GM23338 (cell line): ENCODE measurements at regions not wholly inside any gene's neighbourhood (a gene's known extent, or its start where the extent isn't known, plus 50 kb on each side); places are given as distances from the start of the nearest gene placed in this dataset.

Source experiments
- CREB1 ChIP-seq: fragments of 250-450 bp; sonication (Bioruptor Pico); IDR thresholded peaks from 2 replicates; pipeline ENCODE4 v1.5.0; 2020; ENCODE audit warnings: low read depth, mild to moderate bottlenecking, moderate library complexity
- EZH2 ChIP-seq: fragments of 200-600 bp; sonication (generic); IDR thresholded peaks from one replicate; pipeline ENCODE4 v1.8.0; 2017; ENCODE audit warnings: antibody characterized with exemption, mild to moderate bottlenecking, low read depth; ENCODE audit not compliant: unreplicated experiment
- EZH2phosphoT487 ChIP-seq: fragments of 200-600 bp; sonication (generic); IDR thresholded peaks from one replicate; pipeline ENCODE4 v1.8.1; 2018; ENCODE audit warnings: antibody characterized with exemption; ENCODE audit not compliant: unreplicated experiment
- JUNB ChIP-seq: IDR thresholded peaks from one replicate; pipeline ENCODE4 v1.6.1; 2016; ENCODE audit warnings: antibody characterized with exemption; ENCODE audit not compliant: unreplicated experiment
- NANOG ChIP-seq: IDR thresholded peaks from 2 replicates; pipeline ENCODE4 v1.6.1; 2016; ENCODE audit warnings: antibody characterized with exemption, borderline replicate concordance
- POLR2AphosphoS5 ChIP-seq: IDR thresholded peaks from 2 replicates; pipeline ENCODE4 v1.6.1; 2016; ENCODE audit warnings: antibody characterized with exemption, low read depth
- ZNF114 ChIP-seq: fragments of 250-450 bp; sonication (Bioruptor Pico); IDR thresholded peaks from 2 replicates; pipeline ENCODE4 v1.5.0; 2020; ENCODE audit warnings: mild to moderate bottlenecking, moderate library complexity
- ZNF331 ChIP-seq: fragments of 250-450 bp; sonication (Bioruptor Pico); IDR thresholded peaks from 2 replicates; pipeline ENCODE4 v1.5.0; 2020; ENCODE audit warnings: low read depth, mild to moderate bottlenecking, moderate library complexity
- TF ChIP-seq, protein P1 (sequence below), 2 experiments: fragments of 200-600 bp in 1 of 2; sonication (generic) in 1 of 2; conservative IDR thresholded peaks; 2 replicates each; pipeline versions ENCODE4 v1.5.1 to v1.6.1; 2016 to 2017; ENCODE audit warnings: antibody characterized with exemption in 2 of 2, low read depth in 2 of 2, mild to moderate bottlenecking in 2 of 2, moderate library complexity in 1 of 2
- TF ChIP-seq, protein P2 (sequence below): IDR thresholded peaks from one replicate; pipeline ENCODE4 v1.6.1; 2018; ENCODE audit warnings: antibody characterized with exemption; ENCODE audit not compliant: unreplicated experiment
- TF ChIP-seq, protein P3 (sequence below): IDR thresholded peaks from 2 replicates; pipeline ENCODE4 v1.6.1; 2016; ENCODE audit warnings: antibody characterized with exemption
- TF ChIP-seq, protein P4 (sequence below): fragments of 250-450 bp; sonication (Bioruptor Pico); IDR thresholded peaks from 2 replicates; pipeline ENCODE4 v1.5.0; 2020; ENCODE audit warnings: mild to moderate bottlenecking, moderate library complexity

DNA sequence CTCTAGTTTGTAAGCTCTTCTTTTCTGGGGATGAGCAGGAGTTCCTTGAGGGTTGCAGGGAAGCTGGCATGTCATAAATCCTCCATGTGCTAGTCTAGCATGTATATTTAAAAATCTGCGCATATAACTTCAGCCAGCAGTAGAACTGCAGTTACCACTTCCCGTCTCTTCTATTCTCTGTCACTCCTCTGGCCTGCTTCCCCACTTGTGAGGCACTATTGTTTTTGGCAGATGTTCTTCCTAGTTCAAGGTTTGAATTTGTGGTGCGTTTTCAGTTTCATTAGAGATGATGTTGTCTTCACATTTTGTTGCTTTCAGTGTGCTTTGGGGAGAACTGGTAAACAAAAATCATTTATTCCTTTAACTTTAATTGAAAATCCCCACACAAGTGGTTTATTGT lies 169.1 kb upstream of the ZPLD1 start:
- no peak for TF ChIP-seq CREB1 (CRISPR knock-in tag)
- no peak for TF ChIP-seq EZH2
- TF ChIP-seq, protein P1, sequence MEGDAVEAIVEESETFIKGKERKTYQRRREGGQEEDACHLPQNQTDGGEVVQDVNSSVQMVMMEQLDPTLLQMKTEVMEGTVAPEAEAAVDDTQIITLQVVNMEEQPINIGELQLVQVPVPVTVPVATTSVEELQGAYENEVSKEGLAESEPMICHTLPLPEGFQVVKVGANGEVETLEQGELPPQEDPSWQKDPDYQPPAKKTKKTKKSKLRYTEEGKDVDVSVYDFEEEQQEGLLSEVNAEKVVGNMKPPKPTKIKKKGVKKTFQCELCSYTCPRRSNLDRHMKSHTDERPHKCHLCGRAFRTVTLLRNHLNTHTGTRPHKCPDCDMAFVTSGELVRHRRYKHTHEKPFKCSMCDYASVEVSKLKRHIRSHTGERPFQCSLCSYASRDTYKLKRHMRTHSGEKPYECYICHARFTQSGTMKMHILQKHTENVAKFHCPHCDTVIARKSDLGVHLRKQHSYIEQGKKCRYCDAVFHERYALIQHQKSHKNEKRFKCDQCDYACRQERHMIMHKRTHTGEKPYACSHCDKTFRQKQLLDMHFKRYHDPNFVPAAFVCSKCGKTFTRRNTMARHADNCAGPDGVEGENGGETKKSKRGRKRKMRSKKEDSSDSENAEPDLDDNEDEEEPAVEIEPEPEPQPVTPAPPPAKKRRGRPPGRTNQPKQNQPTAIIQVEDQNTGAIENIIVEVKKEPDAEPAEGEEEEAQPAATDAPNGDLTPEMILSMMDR (conservative IDR thresholded peaks at IDR 0.05; ENCODE audit: low read depth in 2 of 2): no peak
- no peak for TF ChIP-seq POLR2AphosphoS5
- no peak for TF ChIP-seq ZNF331 (CRISPR knock-in tag)
- TF ChIP-seq EZH2phosphoT487: no peak
- TF ChIP-seq, protein P2, sequence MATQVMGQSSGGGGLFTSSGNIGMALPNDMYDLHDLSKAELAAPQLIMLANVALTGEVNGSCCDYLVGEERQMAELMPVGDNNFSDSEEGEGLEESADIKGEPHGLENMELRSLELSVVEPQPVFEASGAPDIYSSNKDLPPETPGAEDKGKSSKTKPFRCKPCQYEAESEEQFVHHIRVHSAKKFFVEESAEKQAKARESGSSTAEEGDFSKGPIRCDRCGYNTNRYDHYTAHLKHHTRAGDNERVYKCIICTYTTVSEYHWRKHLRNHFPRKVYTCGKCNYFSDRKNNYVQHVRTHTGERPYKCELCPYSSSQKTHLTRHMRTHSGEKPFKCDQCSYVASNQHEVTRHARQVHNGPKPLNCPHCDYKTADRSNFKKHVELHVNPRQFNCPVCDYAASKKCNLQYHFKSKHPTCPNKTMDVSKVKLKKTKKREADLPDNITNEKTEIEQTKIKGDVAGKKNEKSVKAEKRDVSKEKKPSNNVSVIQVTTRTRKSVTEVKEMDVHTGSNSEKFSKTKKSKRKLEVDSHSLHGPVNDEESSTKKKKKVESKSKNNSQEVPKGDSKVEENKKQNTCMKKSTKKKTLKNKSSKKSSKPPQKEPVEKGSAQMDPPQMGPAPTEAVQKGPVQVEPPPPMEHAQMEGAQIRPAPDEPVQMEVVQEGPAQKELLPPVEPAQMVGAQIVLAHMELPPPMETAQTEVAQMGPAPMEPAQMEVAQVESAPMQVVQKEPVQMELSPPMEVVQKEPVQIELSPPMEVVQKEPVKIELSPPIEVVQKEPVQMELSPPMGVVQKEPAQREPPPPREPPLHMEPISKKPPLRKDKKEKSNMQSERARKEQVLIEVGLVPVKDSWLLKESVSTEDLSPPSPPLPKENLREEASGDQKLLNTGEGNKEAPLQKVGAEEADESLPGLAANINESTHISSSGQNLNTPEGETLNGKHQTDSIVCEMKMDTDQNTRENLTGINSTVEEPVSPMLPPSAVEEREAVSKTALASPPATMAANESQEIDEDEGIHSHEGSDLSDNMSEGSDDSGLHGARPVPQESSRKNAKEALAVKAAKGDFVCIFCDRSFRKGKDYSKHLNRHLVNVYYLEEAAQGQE: no peak
- TF ChIP-seq, protein P3, sequence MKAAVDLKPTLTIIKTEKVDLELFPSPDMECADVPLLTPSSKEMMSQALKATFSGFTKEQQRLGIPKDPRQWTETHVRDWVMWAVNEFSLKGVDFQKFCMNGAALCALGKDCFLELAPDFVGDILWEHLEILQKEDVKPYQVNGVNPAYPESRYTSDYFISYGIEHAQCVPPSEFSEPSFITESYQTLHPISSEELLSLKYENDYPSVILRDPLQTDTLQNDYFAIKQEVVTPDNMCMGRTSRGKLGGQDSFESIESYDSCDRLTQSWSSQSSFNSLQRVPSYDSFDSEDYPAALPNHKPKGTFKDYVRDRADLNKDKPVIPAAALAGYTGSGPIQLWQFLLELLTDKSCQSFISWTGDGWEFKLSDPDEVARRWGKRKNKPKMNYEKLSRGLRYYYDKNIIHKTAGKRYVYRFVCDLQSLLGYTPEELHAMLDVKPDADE: no peak
- TF ChIP-seq JUNB: no peak
- TF ChIP-seq NANOG: no peak
- TF ChIP-seq ZNF114 (CRISPR knock-in tag): no peak
- TF ChIP-seq, protein P4, sequence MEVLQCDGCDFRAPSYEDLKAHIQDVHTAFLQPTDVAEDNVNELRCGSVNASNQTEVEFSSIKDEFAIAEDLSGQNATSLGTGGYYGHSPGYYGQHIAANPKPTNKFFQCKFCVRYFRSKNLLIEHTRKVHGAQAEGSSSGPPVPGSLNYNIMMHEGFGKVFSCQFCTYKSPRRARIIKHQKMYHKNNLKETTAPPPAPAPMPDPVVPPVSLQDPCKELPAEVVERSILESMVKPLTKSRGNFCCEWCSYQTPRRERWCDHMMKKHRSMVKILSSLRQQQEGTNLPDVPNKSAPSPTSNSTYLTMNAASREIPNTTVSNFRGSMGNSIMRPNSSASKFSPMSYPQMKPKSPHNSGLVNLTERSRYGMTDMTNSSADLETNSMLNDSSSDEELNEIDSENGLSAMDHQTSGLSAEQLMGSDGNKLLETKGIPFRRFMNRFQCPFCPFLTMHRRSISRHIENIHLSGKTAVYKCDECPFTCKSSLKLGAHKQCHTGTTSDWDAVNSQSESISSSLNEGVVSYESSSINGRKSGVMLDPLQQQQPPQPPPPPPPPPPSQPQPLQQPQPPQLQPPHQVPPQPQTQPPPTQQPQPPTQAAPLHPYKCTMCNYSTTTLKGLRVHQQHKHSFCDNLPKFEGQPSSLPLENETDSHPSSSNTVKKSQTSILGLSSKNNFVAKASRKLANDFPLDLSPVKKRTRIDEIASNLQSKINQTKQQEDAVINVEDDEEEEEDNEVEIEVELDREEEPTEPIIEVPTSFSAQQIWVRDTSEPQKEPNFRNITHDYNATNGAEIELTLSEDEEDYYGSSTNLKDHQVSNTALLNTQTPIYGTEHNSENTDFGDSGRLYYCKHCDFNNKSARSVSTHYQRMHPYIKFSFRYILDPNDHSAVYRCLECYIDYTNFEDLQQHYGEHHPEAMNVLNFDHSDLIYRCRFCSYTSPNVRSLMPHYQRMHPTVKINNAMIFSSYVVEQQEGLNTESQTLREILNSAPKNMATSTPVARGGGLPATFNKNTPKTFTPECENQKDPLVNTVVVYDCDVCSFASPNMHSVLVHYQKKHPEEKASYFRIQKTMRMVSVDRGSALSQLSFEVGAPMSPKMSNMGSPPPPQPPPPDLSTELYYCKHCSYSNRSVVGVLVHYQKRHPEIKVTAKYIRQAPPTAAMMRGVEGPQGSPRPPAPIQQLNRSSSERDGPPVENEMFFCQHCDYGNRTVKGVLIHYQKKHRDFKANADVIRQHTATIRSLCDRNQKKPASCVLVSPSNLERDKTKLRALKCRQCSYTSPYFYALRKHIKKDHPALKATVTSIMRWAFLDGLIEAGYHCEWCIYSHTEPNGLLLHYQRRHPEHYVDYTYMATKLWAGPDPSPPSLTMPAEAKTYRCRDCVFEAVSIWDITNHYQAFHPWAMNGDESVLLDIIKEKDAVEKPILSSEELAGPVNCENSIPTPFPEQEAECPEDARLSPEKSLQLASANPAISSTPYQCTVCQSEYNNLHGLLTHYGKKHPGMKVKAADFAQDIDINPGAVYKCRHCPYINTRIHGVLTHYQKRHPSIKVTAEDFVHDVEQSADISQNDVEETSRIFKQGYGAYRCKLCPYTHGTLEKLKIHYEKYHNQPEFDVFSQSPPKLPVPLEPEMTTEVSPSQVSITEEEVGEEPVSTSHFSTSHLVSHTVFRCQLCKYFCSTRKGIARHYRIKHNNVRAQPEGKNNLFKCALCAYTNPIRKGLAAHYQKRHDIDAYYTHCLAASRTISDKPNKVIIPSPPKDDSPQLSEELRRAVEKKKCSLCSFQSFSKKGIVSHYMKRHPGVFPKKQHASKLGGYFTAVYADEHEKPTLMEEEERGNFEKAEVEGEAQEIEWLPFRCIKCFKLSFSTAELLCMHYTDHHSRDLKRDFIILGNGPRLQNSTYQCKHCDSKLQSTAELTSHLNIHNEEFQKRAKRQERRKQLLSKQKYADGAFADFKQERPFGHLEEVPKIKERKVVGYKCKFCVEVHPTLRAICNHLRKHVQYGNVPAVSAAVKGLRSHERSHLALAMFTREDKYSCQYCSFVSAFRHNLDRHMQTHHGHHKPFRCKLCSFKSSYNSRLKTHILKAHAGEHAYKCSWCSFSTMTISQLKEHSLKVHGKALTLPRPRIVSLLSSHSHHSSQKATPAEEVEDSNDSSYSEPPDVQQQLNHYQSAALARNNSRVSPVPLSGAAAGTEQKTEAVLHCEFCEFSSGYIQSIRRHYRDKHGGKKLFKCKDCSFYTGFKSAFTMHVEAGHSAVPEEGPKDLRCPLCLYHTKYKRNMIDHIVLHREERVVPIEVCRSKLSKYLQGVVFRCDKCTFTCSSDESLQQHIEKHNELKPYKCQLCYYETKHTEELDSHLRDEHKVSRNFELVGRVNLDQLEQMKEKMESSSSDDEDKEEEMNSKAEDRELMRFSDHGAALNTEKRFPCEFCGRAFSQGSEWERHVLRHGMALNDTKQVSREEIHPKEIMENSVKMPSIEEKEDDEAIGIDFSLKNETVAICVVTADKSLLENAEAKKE (CRISPR knock-in tag): no peak
